H1 (cell line): ENCODE measurements at regions not wholly inside any gene's neighbourhood (a gene's known extent, or its start where the extent isn't known, plus 50 kb on each side); places are given as distances from the start of the nearest gene placed in this dataset.

Experiments used
- BCL11A ChIP-seq, 2 experiments: IDR thresholded peaks; one replicate each; pipeline ENCODE4 v1.6.1; 2011; ENCODE audit warnings: low read depth in 2 of 2, low read length in 2 of 2, mild to moderate bottlenecking in 2 of 2
- CBX5 ChIP-seq: fragments of 300-800, 300-1000 bp; sonication (generic); IDR thresholded peaks from 2 replicates; pipeline ENCODE4 v1.7.1; 2016; ENCODE audit warnings: antibody characterized with exemption, low read length, low read depth
- EP300 ChIP-seq, 2 experiments: IDR thresholded peaks; 1 replicate in 1 of 2; 2 replicates in 1 of 2; pipeline ENCODE4 v1.6.1; 2011 to 2012; ENCODE audit warnings: low read depth in 2 of 2, low read length in 2 of 2, mild to moderate bottlenecking in 2 of 2, borderline replicate concordance in 1 of 2, inconsistent platforms in 1 of 2, moderate library complexity in 1 of 2
- KDM1A ChIP-seq: fragments of 200-600, 300-600 bp; sonication (generic); IDR thresholded peaks from 2 replicates; pipeline ENCODE4 v1.7.1; 2016; ENCODE audit warnings: mild to moderate bottlenecking, low read length, borderline replicate concordance
- NANOG ChIP-seq: IDR thresholded peaks from 2 replicates; pipeline ENCODE4 v1.6.1; 2011; ENCODE audit warnings: low read length, low read depth, mild to moderate bottlenecking, inconsistent platforms; ENCODE audit not compliant: insufficient read depth, poor library complexity, severe bottlenecking
- RFX5 ChIP-seq: IDR thresholded peaks from 2 replicates; pipeline ENCODE4 v1.6.1; 2011; ENCODE audit warnings: low read depth, low read length, improper control_type of control experiment, borderline replicate concordance
- SRF ChIP-seq: IDR thresholded peaks from 2 replicates; pipeline ENCODE4 v1.6.1; 2011; ENCODE audit warnings: mild to moderate bottlenecking, low read depth, low read length, moderate library complexity

DNA sequence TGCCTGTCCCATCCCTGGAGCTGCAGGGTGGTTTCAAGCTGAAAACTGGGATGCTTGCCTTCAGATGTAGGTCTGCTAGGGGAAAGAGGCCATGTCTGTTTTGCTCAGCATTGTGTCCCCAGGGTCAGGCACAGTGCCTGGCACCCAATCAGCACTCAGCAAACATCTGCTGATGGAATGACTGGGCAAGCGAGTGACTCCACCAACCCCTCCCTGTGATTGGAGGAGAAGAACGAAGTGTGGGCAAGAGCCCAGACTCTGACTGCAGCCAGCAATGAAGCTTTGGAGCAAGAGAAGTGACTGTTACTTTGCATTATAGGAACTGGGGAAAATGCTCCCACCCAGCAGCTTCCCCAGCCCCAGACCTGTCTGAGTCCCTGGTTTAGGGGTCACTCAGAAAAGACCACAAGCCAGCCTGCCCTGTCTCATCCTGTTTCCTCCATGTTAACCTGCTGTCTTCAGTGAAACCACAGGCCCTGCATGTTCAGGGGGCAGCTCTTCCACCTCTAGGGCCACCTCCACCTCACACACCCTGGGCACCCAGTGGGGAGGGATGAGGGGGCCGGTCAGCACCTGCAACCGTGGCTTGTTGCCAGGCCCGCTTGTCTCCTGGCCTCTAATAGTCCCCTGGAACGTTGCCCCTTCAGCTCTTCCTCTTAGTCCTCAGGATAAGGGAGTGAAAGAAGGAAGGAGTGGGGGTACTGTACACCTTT lies 147.4 kb downstream of the TRIM29 start (continued):
- TF ChIP-seq NANOG (no peak), EP300 (IDR thresholded peaks at IDR 0.05; ENCODE audit: borderline replicate concordance in 1 of 2, low read depth in 2 of 2, low read length in 2 of 2) (no peak), RFX5 (no peak), BCL11A (IDR thresholded peaks at IDR 0.05; ENCODE audit: low read depth in 2 of 2, low read length in 2 of 2) (no peak), KDM1A (no peak), SRF (no peak), CBX5 (no peak)
